ENCODE measurements at regions not wholly inside any gene's neighbourhood (a gene's known extent, or its start where the extent isn't known, plus 50 kb on each side); places are given as distances from the start of the nearest gene placed in this dataset.

GRCh38 chr2:193272011-193272410 is 1077.3 kb upstream of the TMEFF2 start:
- TF ChIP-seq CTCF (IDR thresholded peaks at IDR 0.05; ENCODE audit: low read length) (no peak), EZH2 (optimal IDR thresholded peaks at IDR 0.05; ENCODE audit: low read depth, low read length) (no peak)
